Right lobe of liver (tissue), 6 donors: ENCODE measurements at regions not wholly inside any gene's neighbourhood (a gene's known extent, or its start where the extent isn't known, plus 50 kb on each side); places are given as distances from the start of the nearest gene placed in this dataset.

Experiments used
- ATAC-seq, 4 donors: fragments of 200-7000 bp; cut with Tn5 transposase; one replicate each; pipeline ENCODE4 v1.9.1; 2020; ENCODE audit warnings: mild to moderate bottlenecking in 4 of 4, moderate library complexity in 4 of 4
- DNase-seq, 3 donors: peaks; one replicate each; pipeline ENCODE4 v3.0.0-alpha.2; 2020
- H3K27ac ChIP-seq, 3 donors: fragments of 200-600 bp; one replicate each; pipeline ENCODE4 v1.8.0; 2022
- H3K27me3 ChIP-seq, 2 donors: fragments of 200-600 bp; one replicate each; pipeline ENCODE4 v1.8.0; 2022
- H3K36me3 ChIP-seq, 4 donors: fragments of 200-600 bp; sonication (generic) in 1 of 4; one replicate each; pipeline versions ENCODE4 v1.5.1 to v1.8.0; 2017 to 2022; ENCODE audit warnings: control low read depth in 1 of 4
- H3K4me1 ChIP-seq, 4 donors: fragments of 200-600 bp; sonication (generic) in 1 of 4; one replicate each; pipeline versions ENCODE4 v1.5.1 to v1.8.0; 2017 to 2022; ENCODE audit warnings: control low read depth in 1 of 4
- H3K4me3 ChIP-seq, 3 donors: fragments of 200-600 bp; one replicate each; pipeline ENCODE4 v1.8.0; 2022
- H3K9me3 ChIP-seq, 4 donors: fragments of 200-600 bp; sonication (generic) in 1 of 4; one replicate each; pipeline versions ENCODE4 v1.5.1 to v1.8.0; 2017 to 2022; ENCODE audit warnings: control low read depth in 1 of 4
- CTCF ChIP-seq, 4 donors: fragments of 200-600 bp in 3 of 4; fragments of 450-650 bp in 1 of 4; IDR thresholded peaks; one replicate each; pipeline versions ENCODE4 v1.5.1 to v1.8.0; 2016 to 2022; ENCODE audit warnings: antibody characterized with exemption in 4 of 4, mild to moderate bottlenecking in 2 of 4
- POLR2A ChIP-seq: fragments of 450-650 bp; IDR thresholded peaks from one replicate; pipeline ENCODE4 v1.6.1; 2017; ENCODE audit warnings: antibody characterized with exemption, mild to moderate bottlenecking
- WGBS: methylation state at CpG from one replicate; pipeline ENCODE4 v1.1.6; 2018; ENCODE audit warnings: low coverage, low lambda C conversion rate; ENCODE audit not compliant: insufficient coverage; ENCODE audit errors: missing lambda C conversion rate; 5-methylcytosine and 5-hydroxymethylcytosine counted together
- intact Hi-C, 2 donors: fragments of 100-400 bp; cut with DNase I; formaldehyde crosslinking; loops; one replicate each; pipeline versions ENCODE4 v1.11.2 to v1.14.1; 2022
- donor health status: DM: no; HTN: yes; CAD: no.
- donor health status: DM: no; HTN: no; CAD: no.
- donor health status: DM: no; HTN: no; CAD: no.
- donor health status: DM: no; HTN: yes; CAD: no.
- donor health status: DM: no; HTN: yes; CAD: no.

GRCh38 chr6:26149240-26149639 is 62.0 kb downstream of the HFE start:
- no peaks in the 10 kb centered on the region for H3K36me3 ChIP-seq
- intact Hi-C loops, result no loop called here

GRCh38 chr6:26152226-26153101 is 65.2 kb downstream of the HFE start:
- intact Hi-C loops, result no loop called here
- DNase-seq, result no peak
- no peak overlapping the region for H3K27ac ChIP-seq

More at GRCh38 chr6:26149240-26149639, 62.0 kb downstream of the HFE start:
- ATAC-seq (no peak), DNase-seq (no peak)
- H3K4me1 ChIP-seq, result no peaks in the 10 kb centered on the region
- no peaks in the 10 kb centered on the region for H3K9me3 ChIP-seq
- TF ChIP-seq POLR2A (no peak), CTCF (IDR thresholded peaks at IDR 0.05) (no peak)
- no peaks in the 10 kb centered on the region for H3K27me3 ChIP-seq
- H3K27ac ChIP-seq, result no peak overlapping the region
- H3K4me3 ChIP-seq, result no peak overlapping the region

DNA sequence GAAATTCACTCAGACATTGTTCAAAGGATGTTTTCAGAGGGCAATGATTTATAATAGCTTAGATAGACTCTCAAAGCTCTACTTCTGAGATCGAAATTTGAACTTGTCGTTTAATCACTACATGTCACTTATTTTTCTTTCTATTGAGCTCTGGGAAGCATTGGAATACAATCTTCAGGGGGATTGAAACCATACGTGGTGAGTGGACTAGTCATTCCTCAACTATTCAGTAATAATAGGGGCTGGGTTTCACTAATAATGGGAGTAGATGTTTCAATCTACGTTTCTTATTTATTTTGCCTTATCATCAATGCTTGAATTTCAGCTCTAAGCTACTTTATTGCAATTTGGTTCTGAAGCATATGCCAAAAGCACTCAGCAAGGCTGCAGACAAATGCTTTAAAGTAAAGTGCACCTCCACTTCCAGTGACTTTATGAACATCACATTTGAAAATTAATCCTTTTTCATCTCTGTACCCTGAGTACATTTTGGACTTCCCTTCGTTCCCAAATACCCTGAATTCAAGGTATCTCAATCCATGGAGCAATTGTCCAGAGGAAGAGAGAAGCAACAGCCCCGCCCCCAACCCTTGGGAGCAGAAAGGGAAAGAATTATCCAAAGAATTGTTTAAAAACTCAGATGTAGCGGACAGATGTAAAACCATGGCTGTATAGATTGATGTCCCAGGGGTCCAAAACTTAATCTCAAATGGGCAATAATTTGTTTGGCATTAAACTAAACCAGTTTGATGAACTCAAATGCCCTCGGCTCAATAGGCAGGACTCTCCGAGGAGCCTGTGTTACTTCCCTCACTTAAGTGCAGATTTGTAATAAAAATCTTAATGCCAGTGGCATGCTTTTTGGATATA is 68.1 kb downstream of the HFE start:
- Histone ChIP-seq H3K4me1 (peaks cover 0 to 19% (median 0%) of the 10 kb centered on the region in 4 donors), H3K9me3 (no peaks in the 10 kb centered on the region), H3K27ac (peak overlapping the region; percentile 36 to 93 (median 89)), H3K27me3 (no peaks in the 10 kb centered on the region), H3K4me3 (peak overlapping the region; percentile 78 to 84 (median 80)), H3K36me3 (no peaks in the 10 kb centered on the region)
- DNase-seq (peak in 1 of 3 donors; percentile 57), ATAC-seq (no peak)
- intact Hi-C loops, result no loop called here
- TF ChIP-seq CTCF (IDR thresholded peaks at IDR 0.05) (no peak), POLR2A (no peak)
- WGBS, result 30% methylated on average over 9 of the region's 9 CpGs

More at GRCh38 chr6:26152226-26153101, 65.2 kb downstream of the HFE start:
- Histone ChIP-seq H3K4me3 (no peak overlapping the region), H3K9me3 (no peaks in the 10 kb centered on the region), H3K27me3 (no peaks in the 10 kb centered on the region), H3K36me3 (no peaks in the 10 kb centered on the region), H3K4me1 (peaks cover 0 to 10% (median 0%) of the 10 kb centered on the region in 4 donors)
- no peak for ATAC-seq
- TF ChIP-seq CTCF (IDR thresholded peaks at IDR 0.05), result no peak
- no peak for TF ChIP-seq POLR2A
- 62% methylated on average over 6 of the region's 6 CpGs for WGBS

DNA sequence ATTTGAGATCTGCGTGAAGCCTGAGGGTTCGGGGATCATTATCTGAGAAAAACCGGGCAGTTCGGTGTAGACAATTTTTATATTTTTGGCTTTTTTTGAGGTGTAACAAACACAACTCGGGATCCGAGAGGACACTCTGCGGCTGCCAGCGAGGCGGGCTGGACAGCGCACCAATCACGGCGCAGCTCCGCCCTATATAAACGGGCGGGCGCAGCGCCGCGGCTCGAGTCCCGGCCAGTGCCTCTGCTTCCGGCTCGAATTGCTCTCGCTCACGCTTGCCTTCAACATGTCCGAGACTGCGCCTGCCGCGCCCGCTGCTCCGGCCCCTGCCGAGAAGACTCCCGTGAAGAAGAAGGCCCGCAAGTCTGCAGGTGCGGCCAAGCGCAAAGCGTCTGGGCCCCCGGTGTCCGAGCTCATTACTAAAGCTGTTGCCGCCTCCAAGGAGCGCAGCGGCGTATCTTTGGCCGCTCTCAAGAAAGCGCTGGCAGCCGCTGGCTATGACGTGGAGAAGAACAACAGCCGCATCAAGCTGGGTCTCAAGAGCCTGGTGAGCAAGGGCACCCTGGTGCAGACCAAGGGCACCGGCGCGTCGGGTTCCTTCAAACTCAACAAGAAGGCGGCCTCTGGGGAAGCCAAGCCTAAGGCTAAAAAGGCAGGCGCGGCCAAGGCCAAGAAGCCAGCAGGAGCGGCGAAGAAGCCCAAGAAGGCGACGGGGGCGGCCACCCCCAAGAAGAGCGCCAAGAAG is 69.0 kb downstream of the HFE start:
- DNase-seq, result peak; percentile 93 to 94 (median 94)
- Histone ChIP-seq H3K36me3 (no peaks in the 10 kb centered on the region), H3K4me3 (peak overlapping the region; percentile 78 to 84 (median 80)), H3K9me3 (no peaks in the 10 kb centered on the region), H3K4me1 (peaks cover 0 to 28% (median 0%) of the 10 kb centered on the region in 4 donors), H3K27me3 (no peaks in the 10 kb centered on the region), H3K27ac (peak overlapping the region; percentile 36 to 93 (median 89))
- intact Hi-C loops, result no loop called here
- 0% methylated on average over 20 of the region's 61 CpGs for WGBS
- peak; percentile 73 to 85 (median 82) for ATAC-seq
- TF ChIP-seq POLR2A (peak; percentile 100), CTCF (IDR thresholded peaks at IDR 0.05) (no peak)
